Natural killer cell treated with Interleukin-12 subunit alpha and Interleukin-12 subunit beta and Interleukin-15 and Interleukin-18, amount 100 ng/mL, for 72 hours (primary cell): ENCODE measurements at regions not wholly inside any gene's neighbourhood (a gene's known extent, or its start where the extent isn't known, plus 50 kb on each side); places are given as distances from the start of the nearest gene placed in this dataset.

Experiments
- ATAC-seq, 2 donors: fragments of 150-1000 bp; cut with Tn5 transposase in 1 of 2; sonication (Bioruptor Pico), chemical (Tn5 transposase) in 1 of 2; 2 replicates each; pipeline ENCODE4 v1.10.0; 2021
- DNase-seq: peaks from one replicate; pipeline ENCODE4 v3.0.0; 2022; ENCODE audit warnings: low spot score
- H3K27ac Mint-ChIP-seq, 2 donors: 1 replicate in 1 of 2; 2 replicates in 1 of 2; pipeline ENCODE4 v1.8.0; 2022; ENCODE audit warnings: mixed read lengths in 2 of 2, mild to moderate bottlenecking in 1 of 2, moderate library complexity in 1 of 2
- H3K27me3 Mint-ChIP-seq, 2 donors: 1 replicate in 1 of 2; 2 replicates in 1 of 2; pipeline ENCODE4 v1.8.0; 2022; ENCODE audit warnings: mixed read lengths in 2 of 2
- H3K36me3 Mint-ChIP-seq: one replicate; pipeline ENCODE4 v1.8.0; 2022; ENCODE audit warnings: mixed read lengths
- H3K4me1 Mint-ChIP-seq, 2 donors: 1 replicate in 1 of 2; 2 replicates in 1 of 2; pipeline ENCODE4 v1.8.0; 2022; ENCODE audit warnings: low read depth in 2 of 2, mixed read lengths in 2 of 2, mild to moderate bottlenecking in 1 of 2
- H3K4me3 Mint-ChIP-seq: one replicate; pipeline ENCODE4 v1.8.0; 2022; ENCODE audit warnings: mixed read lengths
- H3K9me3 Mint-ChIP-seq: 2 replicates; pipeline ENCODE4 v1.8.0; 2022; ENCODE audit warnings: mixed read lengths

- DNase-seq, result no peak
- no peak overlapping the region for H3K4me3 Mint-ChIP-seq
- H3K36me3 Mint-ChIP-seq, result no peaks in the 10 kb centered on the region
Observed at GRCh38 chr11:112564228-112564955, 303.7 kb upstream of the PLET1 start.

DNA sequence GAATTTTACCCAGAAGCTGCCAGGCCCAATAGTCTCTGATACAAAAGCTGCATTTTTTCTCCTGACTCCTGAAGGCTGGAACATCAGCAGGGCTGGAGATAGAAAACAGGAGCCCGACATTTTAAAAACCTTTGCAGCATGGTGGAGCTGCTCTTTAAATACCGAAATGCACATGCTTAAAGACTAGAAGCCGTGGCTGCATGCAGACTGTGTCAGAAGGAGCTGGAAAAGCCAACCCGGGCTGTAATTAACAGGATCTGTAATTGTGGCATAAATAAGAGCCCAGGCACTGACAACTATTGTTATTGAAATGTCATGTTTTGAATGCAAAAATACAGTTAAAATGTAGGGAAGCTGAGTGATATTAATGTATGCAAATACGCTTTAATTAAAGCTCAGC lies 304.9 kb upstream of the PLET1 start:
- H3K36me3 Mint-ChIP-seq, result no peaks in the 10 kb centered on the region
- H3K27me3 Mint-ChIP-seq, result peaks cover 15 to 62% of the 10 kb centered on the region in 2 donors
- no peak for DNase-seq

More at GRCh38 chr11:112564228-112564955, 303.7 kb upstream of the PLET1 start:
- Mint-ChIP-seq H3K9me3 (no peaks in the 10 kb centered on the region), H3K27me3 (peaks cover 11 to 55% of the 10 kb centered on the region in 2 donors), H3K4me1 (no peaks in the 10 kb centered on the region), H3K27ac (no peak overlapping the region)
- ATAC-seq, result no peak

DNA sequence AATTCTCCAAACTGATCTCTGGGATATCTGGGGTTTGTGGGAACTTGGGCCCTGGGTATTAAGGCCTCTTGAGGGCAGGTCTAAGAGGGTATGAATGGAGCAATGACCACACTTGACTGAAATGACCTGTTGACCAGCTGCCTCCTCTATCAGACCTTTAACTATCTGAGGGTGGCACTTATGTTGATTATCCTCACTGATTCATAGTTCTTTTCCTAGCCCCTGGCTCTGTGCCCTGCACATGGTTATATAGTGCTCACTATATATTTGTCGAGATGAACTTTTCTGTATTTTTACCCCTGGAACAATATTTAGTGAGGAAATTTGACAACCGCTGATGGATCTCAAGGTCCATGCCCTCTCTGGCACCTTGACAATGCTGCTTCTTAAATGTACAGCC lies 305.5 kb upstream of the PLET1 start:
- H3K9me3 Mint-ChIP-seq, result no peaks in the 10 kb centered on the region
- no peaks in the 10 kb centered on the region for H3K4me1 Mint-ChIP-seq
- H3K27ac Mint-ChIP-seq, result no peak overlapping the region
- no peaks in the 10 kb centered on the region for H3K36me3 Mint-ChIP-seq
- ATAC-seq (no peak), DNase-seq (no peak)
- H3K27me3 Mint-ChIP-seq, result peaks cover 15 to 62% of the 10 kb centered on the region in 2 donors
- no peak overlapping the region for H3K4me3 Mint-ChIP-seq

More for the DNA sequence above, 304.9 kb upstream of the PLET1 start:
- no peaks in the 10 kb centered on the region for H3K9me3 Mint-ChIP-seq
- no peak for ATAC-seq
- no peak overlapping the region for H3K27ac Mint-ChIP-seq
- H3K4me1 Mint-ChIP-seq, result no peaks in the 10 kb centered on the region
- no peak overlapping the region for H3K4me3 Mint-ChIP-seq

DNA sequence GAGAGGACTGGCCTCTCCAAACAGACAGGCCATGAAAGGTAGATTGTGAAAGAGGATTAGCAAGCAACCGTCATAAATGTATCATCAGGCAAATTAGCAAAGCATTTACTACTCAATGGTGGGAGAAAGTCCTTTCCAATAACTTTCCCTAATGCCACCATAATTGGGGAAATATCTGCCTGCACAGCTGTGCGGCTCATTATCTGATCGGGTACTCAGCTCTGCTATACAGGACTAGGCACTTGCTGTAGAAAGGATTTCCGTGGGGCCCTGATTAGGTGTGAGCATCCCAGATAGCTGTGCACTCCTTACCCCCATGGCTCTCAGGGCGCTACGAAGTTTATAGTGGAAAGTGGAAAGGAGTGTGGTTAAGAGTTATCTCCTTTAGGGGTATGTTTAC lies 309.7 kb upstream of the PLET1 start:
- Mint-ChIP-seq H3K36me3 (no peaks in the 10 kb centered on the region), H3K9me3 (no peaks in the 10 kb centered on the region), H3K4me1 (no peaks in the 10 kb centered on the region), H3K27me3 (peaks cover 21 to 53% of the 10 kb centered on the region in 2 donors), H3K4me3 (no peak overlapping the region), H3K27ac (no peak overlapping the region)
- ATAC-seq (no peak), DNase-seq (no peak)

- Mint-ChIP-seq H3K36me3 (no peaks in the 10 kb centered on the region), H3K4me3 (no peak overlapping the region), H3K9me3 (no peaks in the 10 kb centered on the region), H3K27ac (no peak overlapping the region), H3K27me3 (peaks cover 0 to 3% of the 10 kb centered on the region in 2 donors), H3K4me1 (peaks cover 0 to 5% of the 10 kb centered on the region in 2 donors)
- no peak for ATAC-seq
- DNase-seq, result no peak
Observed at GRCh38 chr11:112579282-112579681, 318.6 kb upstream of the PLET1 start.

DNA sequence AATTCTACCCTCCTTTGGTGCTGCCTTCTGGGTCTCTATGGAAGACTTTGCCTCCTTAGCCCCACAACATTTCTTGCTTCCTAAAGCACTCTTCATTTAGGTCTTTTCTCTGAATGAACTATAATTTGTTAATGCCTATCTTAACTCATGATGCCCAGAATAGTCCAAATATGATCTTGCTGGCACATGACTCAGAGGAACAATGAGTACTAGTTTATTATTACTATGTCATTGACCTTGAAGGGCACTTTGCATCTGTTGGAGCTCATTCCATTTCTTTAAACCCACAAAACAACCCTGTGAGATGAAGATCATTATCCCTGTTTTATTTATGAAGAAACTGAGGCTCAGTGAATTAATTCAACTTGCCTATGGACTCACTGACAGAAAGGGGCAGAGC lies 320.2 kb upstream of the PLET1 start:
- no peak overlapping the region for H3K27ac Mint-ChIP-seq
- H3K9me3 Mint-ChIP-seq, result no peaks in the 10 kb centered on the region
- H3K27me3 Mint-ChIP-seq, result peaks cover 0 to 3% of the 10 kb centered on the region in 2 donors
- DNase-seq (no peak), ATAC-seq (no peak)
- H3K4me3 Mint-ChIP-seq, result no peak overlapping the region
- H3K36me3 Mint-ChIP-seq, result no peaks in the 10 kb centered on the region
- H3K4me1 Mint-ChIP-seq, result peaks cover 0 to 5% of the 10 kb centered on the region in 2 donors

DNA sequence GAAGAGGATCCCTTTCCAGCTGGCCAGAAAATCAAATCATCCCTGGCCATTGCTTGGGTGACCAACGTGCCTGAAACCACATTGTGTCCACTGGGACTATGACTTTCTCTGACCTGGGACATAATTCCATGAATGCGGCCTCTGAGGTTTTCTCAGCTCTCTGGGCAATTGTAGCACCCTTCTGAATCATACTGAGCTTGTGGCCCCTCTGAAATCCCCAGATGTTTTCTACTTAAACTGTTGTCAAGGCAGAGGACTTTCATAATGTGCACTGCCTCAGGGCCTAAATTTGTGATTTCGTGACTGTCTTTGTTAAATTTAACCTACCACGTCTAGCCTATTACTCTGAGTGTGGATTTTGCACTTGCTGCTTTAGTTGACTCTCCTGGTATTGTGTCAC lies 321.1 kb upstream of the PLET1 start:
- H3K36me3 Mint-ChIP-seq, result no peaks in the 10 kb centered on the region
- no peak overlapping the region for H3K27ac Mint-ChIP-seq
- DNase-seq (no peak), ATAC-seq (peak in 1 of 2 donors; percentile 31)
- H3K27me3 Mint-ChIP-seq, result peaks cover 0 to 3% of the 10 kb centered on the region in 2 donors
- no peaks in the 10 kb centered on the region for H3K9me3 Mint-ChIP-seq
- no peak overlapping the region for H3K4me3 Mint-ChIP-seq
- peaks cover 0 to 5% of the 10 kb centered on the region in 2 donors for H3K4me1 Mint-ChIP-seq

DNA sequence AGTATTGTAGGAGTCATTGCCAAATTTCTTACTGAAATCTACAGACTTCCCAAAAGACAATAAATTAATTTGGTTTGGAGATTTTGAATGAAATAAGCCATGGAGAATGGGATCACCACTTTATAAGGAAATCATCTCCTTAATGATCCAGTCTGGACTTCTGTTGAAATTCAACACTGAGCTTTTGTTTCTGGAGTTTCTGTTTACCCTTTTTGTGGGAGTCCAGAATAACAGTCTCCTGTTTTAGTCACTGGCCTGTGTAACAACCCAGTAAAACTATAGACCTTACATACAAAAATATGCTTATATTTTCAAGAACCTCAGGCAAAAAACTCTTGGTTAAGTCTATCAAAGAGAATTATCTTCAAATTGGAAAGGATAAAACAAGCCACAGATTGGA lies 321.7 kb upstream of the PLET1 start:
- H3K9me3 Mint-ChIP-seq, result no peaks in the 10 kb centered on the region
- no peaks in the 10 kb centered on the region for H3K36me3 Mint-ChIP-seq
- no peak overlapping the region for H3K4me3 Mint-ChIP-seq
- peaks cover 0 to 3% of the 10 kb centered on the region in 2 donors for H3K27me3 Mint-ChIP-seq
- no peak for DNase-seq
- ATAC-seq, result no peak
- H3K4me1 Mint-ChIP-seq, result peaks cover 0 to 5% of the 10 kb centered on the region in 2 donors
- no peak overlapping the region for H3K27ac Mint-ChIP-seq

- H3K27ac Mint-ChIP-seq, result no peak overlapping the region
- H3K9me3 Mint-ChIP-seq, result no peaks in the 10 kb centered on the region
- ATAC-seq (peak in 1 of 2 donors; percentile 68), DNase-seq (no peak)
- H3K4me3 Mint-ChIP-seq, result no peak overlapping the region
- peaks cover 0 to 5% of the 10 kb centered on the region in 2 donors for H3K4me1 Mint-ChIP-seq
- no peaks in the 10 kb centered on the region for H3K36me3 Mint-ChIP-seq
- H3K27me3 Mint-ChIP-seq, result peaks cover 0 to 3% of the 10 kb centered on the region in 2 donors
Observed at GRCh38 chr11:112583261-112583893, 322.7 kb upstream of the PLET1 start.

DNA sequence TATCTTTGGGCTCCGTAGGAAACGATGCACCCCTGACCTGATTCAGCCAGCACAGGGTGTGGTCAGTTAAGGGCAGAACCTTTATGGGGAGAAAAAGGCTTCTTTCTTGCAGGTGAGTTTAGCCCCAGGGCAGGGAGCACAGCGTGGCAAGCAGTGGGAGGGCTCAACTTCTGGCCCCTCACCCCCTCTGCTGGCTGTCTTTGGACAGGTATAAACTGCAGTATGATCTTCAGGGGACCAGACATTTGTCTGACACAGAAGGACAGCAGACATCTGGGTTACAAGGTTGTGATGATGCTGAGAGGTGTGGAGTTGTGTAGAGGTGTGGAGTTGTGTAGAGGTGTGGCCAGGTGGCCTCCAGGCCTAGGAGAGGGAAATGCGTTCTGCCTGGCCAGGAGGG lies 324.0 kb upstream of the PLET1 start:
- Mint-ChIP-seq H3K9me3 (no peaks in the 10 kb centered on the region), H3K27me3 (no peaks in the 10 kb centered on the region), H3K4me3 (no peak overlapping the region), H3K4me1 (peaks cover 0 to 5% of the 10 kb centered on the region in 2 donors), H3K36me3 (no peaks in the 10 kb centered on the region), H3K27ac (no peak overlapping the region)
- no peak for DNase-seq
- ATAC-seq, result peak in 1 of 2 donors; percentile 16

DNA sequence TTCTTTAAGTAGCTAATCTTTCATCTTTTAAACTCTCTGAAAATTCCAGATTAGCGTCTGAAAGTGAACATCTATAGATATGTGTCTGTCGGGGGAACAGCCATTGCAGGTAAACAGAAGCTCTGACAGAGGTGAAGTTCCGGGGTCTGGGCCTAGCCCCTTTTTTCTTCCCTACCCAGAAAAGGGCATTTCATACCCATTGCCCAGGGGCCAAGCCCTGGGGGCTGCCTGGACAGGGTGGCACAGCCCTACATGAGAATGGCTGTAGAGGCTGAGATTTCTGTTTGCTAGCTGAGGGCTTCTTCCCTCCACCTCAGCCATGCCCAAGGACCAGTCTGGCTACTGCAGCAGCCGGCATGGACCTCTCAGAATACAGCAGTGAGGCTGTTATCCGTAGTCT lies 327.0 kb upstream of the PLET1 start:
- no peak overlapping the region for H3K4me3 Mint-ChIP-seq
- H3K27me3 Mint-ChIP-seq, result no peaks in the 10 kb centered on the region
- DNase-seq (no peak), ATAC-seq (no peak)
- no peak overlapping the region for H3K27ac Mint-ChIP-seq
- H3K9me3 Mint-ChIP-seq, result no peaks in the 10 kb centered on the region
- H3K36me3 Mint-ChIP-seq, result no peaks in the 10 kb centered on the region
- H3K4me1 Mint-ChIP-seq, result peaks cover 0 to 5% of the 10 kb centered on the region in 2 donors

GRCh38 chr11:112588252-112588694 lies 327.6 kb upstream of the PLET1 start:
- Mint-ChIP-seq H3K4me1 (peaks cover 0 to 5% of the 10 kb centered on the region in 2 donors), H3K36me3 (no peaks in the 10 kb centered on the region)
- ATAC-seq, result peak; percentile 64 to 69

GRCh38 chr11:112589155-112589554 lies 328.5 kb upstream of the PLET1 start:
- DNase-seq, result no peak
- Mint-ChIP-seq H3K27ac (no peak overlapping the region), H3K4me1 (no peaks in the 10 kb centered on the region), H3K36me3 (no peaks in the 10 kb centered on the region), H3K9me3 (no peaks in the 10 kb centered on the region), H3K4me3 (no peak overlapping the region), H3K27me3 (no peaks in the 10 kb centered on the region)
- no peak for ATAC-seq

More at GRCh38 chr11:112588252-112588694, 327.6 kb upstream of the PLET1 start:
- Mint-ChIP-seq H3K9me3 (no peaks in the 10 kb centered on the region), H3K27me3 (no peaks in the 10 kb centered on the region), H3K27ac (no peak overlapping the region), H3K4me3 (no peak overlapping the region)
- DNase-seq, result no peak

GRCh38 chr11:112590764-112591163 lies 330.1 kb upstream of the PLET1 start:
- ATAC-seq, result peak in 1 of 2 donors; percentile 19
- H3K36me3 Mint-ChIP-seq, result no peaks in the 10 kb centered on the region
- no peaks in the 10 kb centered on the region for H3K4me1 Mint-ChIP-seq
- no peak for DNase-seq
- no peak overlapping the region for H3K4me3 Mint-ChIP-seq
- H3K9me3 Mint-ChIP-seq, result no peaks in the 10 kb centered on the region
- H3K27ac Mint-ChIP-seq, result no peak overlapping the region
- H3K27me3 Mint-ChIP-seq, result no peaks in the 10 kb centered on the region
